ENCODE measurements at regions not wholly inside any gene's neighbourhood (a gene's known extent, or its start where the extent isn't known, plus 50 kb on each side); places are given as distances from the start of the nearest gene placed in this dataset.

GRCh38 chr6:169865346-169866139 is 114.1 kb downstream of the ERMARD start:
- Histone ChIP-seq H3K4me3 (ENCODE audit: insufficient read depth, low read length) (no peak overlapping the region), H2AFZ (ENCODE audit: low read length) (no peak overlapping the region), H3K36me3 (ENCODE audit: insufficient read depth, low read length) (no peaks in the 10 kb centered on the region), H4K20me1 (ENCODE audit: insufficient read depth, low read length) (no peaks in the 10 kb centered on the region), H3K4me1 (ENCODE audit: insufficient read depth, low read length) (no peaks in the 10 kb centered on the region), H3K27ac (ENCODE audit: low read depth, low read length) (no peak overlapping the region), H3K4me2 (ENCODE audit: insufficient read depth, low read length) (no peak overlapping the region), H3K9me3 (ENCODE audit: low read depth, low read length) (no peaks in the 10 kb centered on the region), H3K27me3 (ENCODE audit: insufficient read depth, low read length) (no peaks in the 10 kb centered on the region), H3K79me2 (ENCODE audit: insufficient read depth, low read length) (no peaks in the 10 kb centered on the region)
- DNase-seq (ENCODE audit: insufficient read length, low spot score, missing footprints) = peak; percentile 39
- TF ChIP-seq, protein P1, sequence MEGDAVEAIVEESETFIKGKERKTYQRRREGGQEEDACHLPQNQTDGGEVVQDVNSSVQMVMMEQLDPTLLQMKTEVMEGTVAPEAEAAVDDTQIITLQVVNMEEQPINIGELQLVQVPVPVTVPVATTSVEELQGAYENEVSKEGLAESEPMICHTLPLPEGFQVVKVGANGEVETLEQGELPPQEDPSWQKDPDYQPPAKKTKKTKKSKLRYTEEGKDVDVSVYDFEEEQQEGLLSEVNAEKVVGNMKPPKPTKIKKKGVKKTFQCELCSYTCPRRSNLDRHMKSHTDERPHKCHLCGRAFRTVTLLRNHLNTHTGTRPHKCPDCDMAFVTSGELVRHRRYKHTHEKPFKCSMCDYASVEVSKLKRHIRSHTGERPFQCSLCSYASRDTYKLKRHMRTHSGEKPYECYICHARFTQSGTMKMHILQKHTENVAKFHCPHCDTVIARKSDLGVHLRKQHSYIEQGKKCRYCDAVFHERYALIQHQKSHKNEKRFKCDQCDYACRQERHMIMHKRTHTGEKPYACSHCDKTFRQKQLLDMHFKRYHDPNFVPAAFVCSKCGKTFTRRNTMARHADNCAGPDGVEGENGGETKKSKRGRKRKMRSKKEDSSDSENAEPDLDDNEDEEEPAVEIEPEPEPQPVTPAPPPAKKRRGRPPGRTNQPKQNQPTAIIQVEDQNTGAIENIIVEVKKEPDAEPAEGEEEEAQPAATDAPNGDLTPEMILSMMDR (IDR thresholded peaks at IDR 0.05; ENCODE audit: extremely low read depth, low read depth, low read length) = no peak

GRCh38 chr6:169864148-169865020 is 113.0 kb downstream of the ERMARD start:
- no peaks in the 10 kb centered on the region for H4K20me1 ChIP-seq (ENCODE audit: insufficient read depth, low read length)
- H3K27ac ChIP-seq (ENCODE audit: low read depth, low read length) = no peak overlapping the region
- no peak overlapping the region for H3K4me2 ChIP-seq (ENCODE audit: insufficient read depth, low read length)
- no peaks in the 10 kb centered on the region for H3K9me3 ChIP-seq (ENCODE audit: low read depth, low read length)
- peak; percentile 53 for DNase-seq (ENCODE audit: insufficient read length, low spot score, missing footprints)
- TF ChIP-seq, protein P1 (IDR thresholded peaks at IDR 0.05; ENCODE audit: extremely low read depth, low read depth, low read length) = no peak
- H3K27me3 ChIP-seq (ENCODE audit: insufficient read depth, low read length) = no peaks in the 10 kb centered on the region
- no peak overlapping the region for H2AFZ ChIP-seq (ENCODE audit: low read length)
- no peaks in the 10 kb centered on the region for H3K4me1 ChIP-seq (ENCODE audit: insufficient read depth, low read length)
- no peaks in the 10 kb centered on the region for H3K36me3 ChIP-seq (ENCODE audit: insufficient read depth, low read length)
- no peak overlapping the region for H3K4me3 ChIP-seq (ENCODE audit: insufficient read depth, low read length)
- no peaks in the 10 kb centered on the region for H3K79me2 ChIP-seq (ENCODE audit: insufficient read depth, low read length)

- TF ChIP-seq, protein P1 (IDR thresholded peaks at IDR 0.05; ENCODE audit: extremely low read depth, low read depth, low read length) = no peak
Observed at GRCh38 chr6:169863710-169864109, 112.3 kb downstream of the ERMARD start.

More at GRCh38 chr6:169863710-169864109, 112.3 kb downstream of the ERMARD start:
- H3K27ac ChIP-seq (ENCODE audit: low read depth, low read length) = no peak overlapping the region
- H3K36me3 ChIP-seq (ENCODE audit: insufficient read depth, low read length) = no peaks in the 10 kb centered on the region
- no peak overlapping the region for H3K4me2 ChIP-seq (ENCODE audit: insufficient read depth, low read length)
- no peak overlapping the region for H2AFZ ChIP-seq (ENCODE audit: low read length)
- no peaks in the 10 kb centered on the region for H3K4me1 ChIP-seq (ENCODE audit: insufficient read depth, low read length)
- no peak overlapping the region for H3K4me3 ChIP-seq (ENCODE audit: insufficient read depth, low read length)
- H3K79me2 ChIP-seq (ENCODE audit: insufficient read depth, low read length) = no peaks in the 10 kb centered on the region
- H3K27me3 ChIP-seq (ENCODE audit: insufficient read depth, low read length) = no peaks in the 10 kb centered on the region
- no peaks in the 10 kb centered on the region for H3K9me3 ChIP-seq (ENCODE audit: low read depth, low read length)
- H4K20me1 ChIP-seq (ENCODE audit: insufficient read depth, low read length) = no peaks in the 10 kb centered on the region
- DNase-seq (ENCODE audit: insufficient read length, low spot score, missing footprints) = peak; percentile 25

Measured in osteoblast (primary cell).